Neural crest cell (in vitro differentiated cells): ENCODE measurements at regions not wholly inside any gene's neighbourhood (a gene's known extent, or its start where the extent isn't known, plus 50 kb on each side); places are given as distances from the start of the nearest gene placed in this dataset.

Source experiments
- DNase-seq: peaks from one replicate; pipeline ENCODE4 v3.0.0; 2021; ENCODE audit warnings: low read depth, mixed read lengths, low spot score
- H3K27ac Mint-ChIP-seq: one replicate; pipeline ENCODE4 v1.8.0; 2021; ENCODE audit warnings: mild to moderate bottlenecking, mixed read lengths; ENCODE audit not compliant: unreplicated experiment
- H3K27me3 Mint-ChIP-seq: 2 replicates; pipeline ENCODE4 v1.8.0; 2021; ENCODE audit warnings: low read depth, mild to moderate bottlenecking, mixed read lengths
- H3K36me3 Mint-ChIP-seq: 2 replicates; pipeline ENCODE4 v1.8.0; 2021; ENCODE audit warnings: low read depth, mild to moderate bottlenecking, mixed read lengths
- H3K4me1 Mint-ChIP-seq: 2 replicates; pipeline ENCODE4 v1.8.0; 2021; ENCODE audit warnings: mixed read lengths
- H3K4me3 Mint-ChIP-seq: one replicate; pipeline ENCODE4 v1.8.0; 2021; ENCODE audit warnings: mild to moderate bottlenecking, mixed read lengths
- H3K9me3 Mint-ChIP-seq: 2 replicates; pipeline ENCODE4 v1.8.0; 2021; ENCODE audit warnings: mixed read lengths
- TF ChIP-seq, protein P1 (sequence below): fragments of 200-600 bp; sonication (generic); conservative IDR thresholded peaks from 2 replicates; pipeline ENCODE4 v1.5.0; 2021; ENCODE audit warnings: antibody characterized with exemption, mild to moderate bottlenecking

- TF ChIP-seq, protein P1, sequence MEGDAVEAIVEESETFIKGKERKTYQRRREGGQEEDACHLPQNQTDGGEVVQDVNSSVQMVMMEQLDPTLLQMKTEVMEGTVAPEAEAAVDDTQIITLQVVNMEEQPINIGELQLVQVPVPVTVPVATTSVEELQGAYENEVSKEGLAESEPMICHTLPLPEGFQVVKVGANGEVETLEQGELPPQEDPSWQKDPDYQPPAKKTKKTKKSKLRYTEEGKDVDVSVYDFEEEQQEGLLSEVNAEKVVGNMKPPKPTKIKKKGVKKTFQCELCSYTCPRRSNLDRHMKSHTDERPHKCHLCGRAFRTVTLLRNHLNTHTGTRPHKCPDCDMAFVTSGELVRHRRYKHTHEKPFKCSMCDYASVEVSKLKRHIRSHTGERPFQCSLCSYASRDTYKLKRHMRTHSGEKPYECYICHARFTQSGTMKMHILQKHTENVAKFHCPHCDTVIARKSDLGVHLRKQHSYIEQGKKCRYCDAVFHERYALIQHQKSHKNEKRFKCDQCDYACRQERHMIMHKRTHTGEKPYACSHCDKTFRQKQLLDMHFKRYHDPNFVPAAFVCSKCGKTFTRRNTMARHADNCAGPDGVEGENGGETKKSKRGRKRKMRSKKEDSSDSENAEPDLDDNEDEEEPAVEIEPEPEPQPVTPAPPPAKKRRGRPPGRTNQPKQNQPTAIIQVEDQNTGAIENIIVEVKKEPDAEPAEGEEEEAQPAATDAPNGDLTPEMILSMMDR = no peak
- H3K9me3 Mint-ChIP-seq = peaks cover 6% of the 10 kb centered on the region
- H3K27ac Mint-ChIP-seq = no peak overlapping the region
- no peaks in the 10 kb centered on the region for H3K36me3 Mint-ChIP-seq
- no peak overlapping the region for H3K4me3 Mint-ChIP-seq
- H3K4me1 Mint-ChIP-seq = no peaks in the 10 kb centered on the region
- no peak for DNase-seq
- no peaks in the 10 kb centered on the region for H3K27me3 Mint-ChIP-seq
Measured at GRCh38 chr2:192487636-192488035, 292.9 kb upstream of the TMEFF2 start.

GRCh38 chr2:192484903-192485302 lies 290.2 kb upstream of the TMEFF2 start:
- Mint-ChIP-seq H3K27me3 (no peaks in the 10 kb centered on the region), H3K27ac (no peak overlapping the region), H3K36me3 (no peaks in the 10 kb centered on the region), H3K4me3 (no peak overlapping the region), H3K9me3 (peaks cover 6% of the 10 kb centered on the region), H3K4me1 (no peaks in the 10 kb centered on the region)
- TF ChIP-seq, protein P1 = no peak
- DNase-seq = no peak

DNA sequence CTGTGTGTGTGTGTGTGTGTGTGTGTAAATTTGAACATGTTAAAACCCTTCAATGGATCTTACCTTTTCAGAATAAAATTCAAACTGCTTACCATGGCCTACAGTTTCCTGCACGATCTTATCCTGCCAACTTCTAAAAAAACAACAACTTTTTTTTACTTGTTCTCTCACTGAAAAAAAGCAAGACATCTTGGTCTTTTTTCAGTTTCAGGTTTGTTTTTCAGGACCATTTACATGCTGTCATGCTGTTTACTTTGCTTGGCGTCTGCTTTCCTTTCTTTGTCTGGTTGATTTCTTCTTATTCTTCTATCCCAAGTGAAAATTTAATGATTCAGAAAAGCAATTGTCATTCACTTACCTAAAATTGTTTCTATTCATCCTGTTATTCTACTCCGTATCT lies 286.3 kb upstream of the TMEFF2 start:
- H3K27ac Mint-ChIP-seq = no peak overlapping the region
- H3K4me1 Mint-ChIP-seq = no peaks in the 10 kb centered on the region
- H3K27me3 Mint-ChIP-seq = no peaks in the 10 kb centered on the region
- no peaks in the 10 kb centered on the region for H3K36me3 Mint-ChIP-seq
- TF ChIP-seq, protein P1 = no peak
- H3K9me3 Mint-ChIP-seq = peaks cover 2% of the 10 kb centered on the region
- DNase-seq = no peak
- no peak overlapping the region for H3K4me3 Mint-ChIP-seq

DNA sequence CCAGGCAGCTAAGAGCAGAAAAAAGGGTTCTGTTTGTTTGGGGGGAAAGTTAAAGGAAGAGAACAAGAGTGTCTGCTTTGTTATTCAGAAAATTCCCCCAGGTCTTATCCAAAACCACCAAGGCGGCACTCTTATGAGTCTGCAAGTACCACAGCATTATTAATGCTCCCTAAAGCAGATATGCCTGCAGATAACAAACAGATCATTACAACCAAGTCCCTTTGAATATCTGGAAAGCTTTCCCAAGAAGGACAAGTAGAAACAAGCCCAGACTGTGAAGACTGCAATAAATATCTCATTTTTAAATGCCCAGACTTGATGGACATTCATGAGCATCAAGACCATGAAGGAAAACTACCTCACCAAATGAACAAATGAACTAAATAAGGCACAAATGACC lies 278.6 kb upstream of the TMEFF2 start:
- no peaks in the 10 kb centered on the region for H3K36me3 Mint-ChIP-seq
- peaks cover 4% of the 10 kb centered on the region for H3K9me3 Mint-ChIP-seq
- no peaks in the 10 kb centered on the region for H3K4me1 Mint-ChIP-seq
- no peak for DNase-seq
- no peaks in the 10 kb centered on the region for H3K27me3 Mint-ChIP-seq
- no peak overlapping the region for H3K27ac Mint-ChIP-seq
- H3K4me3 Mint-ChIP-seq = no peak overlapping the region
- TF ChIP-seq, protein P1 = no peak

DNA sequence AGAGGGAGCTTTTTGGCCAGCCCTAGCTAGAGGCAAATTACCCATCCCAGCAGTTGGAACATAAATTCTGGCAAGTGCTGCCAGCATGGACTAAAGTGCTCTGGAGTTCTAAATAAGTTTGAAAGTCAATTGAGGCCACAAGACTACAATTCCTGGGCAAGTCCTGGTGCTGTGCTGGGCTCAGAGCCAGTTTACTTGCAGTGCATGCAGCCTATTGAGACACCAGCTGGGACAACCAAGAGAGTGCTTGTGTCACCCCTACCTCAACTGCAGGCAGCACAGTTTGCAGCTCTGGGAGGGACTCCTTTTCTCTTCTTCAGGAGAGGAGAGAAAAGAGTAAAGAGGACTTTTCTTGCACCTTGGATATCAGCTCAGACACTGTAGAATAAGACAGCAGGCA lies 277.2 kb upstream of the TMEFF2 start:
- Mint-ChIP-seq H3K4me1 (no peaks in the 10 kb centered on the region), H3K4me3 (no peak overlapping the region), H3K9me3 (peaks cover 4% of the 10 kb centered on the region), H3K27ac (no peak overlapping the region), H3K36me3 (no peaks in the 10 kb centered on the region), H3K27me3 (no peaks in the 10 kb centered on the region)
- TF ChIP-seq, protein P1 = no peak
- no peak for DNase-seq

GRCh38 chr2:192469612-192470011 lies 274.9 kb upstream of the TMEFF2 start:
- Mint-ChIP-seq H3K4me1 (no peaks in the 10 kb centered on the region), H3K36me3 (no peaks in the 10 kb centered on the region), H3K4me3 (no peak overlapping the region), H3K27me3 (no peaks in the 10 kb centered on the region), H3K9me3 (no peaks in the 10 kb centered on the region), H3K27ac (no peak overlapping the region)
- DNase-seq = no peak
- TF ChIP-seq, protein P1 = no peak
